Fibroblast of skin of back (primary cell): ENCODE measurements at regions not wholly inside any gene's neighbourhood (a gene's known extent, or its start where the extent isn't known, plus 50 kb on each side); places are given as distances from the start of the nearest gene placed in this dataset.

Experiments used
- DNase-seq: peaks from one replicate; pipeline ENCODE4 v3.0.0-alpha.2; 2013

- peak; percentile 26 for DNase-seq
These were observed 566.3 kb downstream of the LIG4 start for GRCh38 chr13:107649079-107649478.

GRCh38 chr13:107644136-107644535 lies 571.2 kb downstream of the LIG4 start:
- DNase-seq: no peak

- DNase-seq: no peak
These were observed 571.7 kb downstream of the LIG4 start for GRCh38 chr13:107643615-107644014.

- DNase-seq: no peak
These were observed 572.5 kb downstream of the LIG4 start for GRCh38 chr13:107642831-107643230.

GRCh38 chr13:107641574-107641973 lies 573.8 kb downstream of the LIG4 start:
- DNase-seq: no peak

- DNase-seq: no peak
These were observed 589.7 kb downstream of the LIG4 start for GRCh38 chr13:107625648-107626047.

GRCh38 chr13:107617527-107617926 lies 597.8 kb downstream of the LIG4 start:
- DNase-seq: no peak

GRCh38 chr13:107612376-107612775 lies 603.0 kb downstream of the LIG4 start:
- no peak for DNase-seq

GRCh38 chr13:107608736-107609135 lies 606.6 kb downstream of the LIG4 start:
- no peak for DNase-seq

- no peak for DNase-seq
These were observed 614.4 kb downstream of the LIG4 start for GRCh38 chr13:107600971-107601370.

- peak; percentile 25 for DNase-seq
These were observed 619.0 kb downstream of the LIG4 start for GRCh38 chr13:107596306-107596705.

GRCh38 chr13:107590556-107590955 lies 624.8 kb downstream of the LIG4 start:
- DNase-seq: no peak

GRCh38 chr13:107587681-107588080 lies 627.7 kb downstream of the LIG4 start:
- no peak for DNase-seq

- DNase-seq: peak; percentile 50
These were observed 629.1 kb downstream of the LIG4 start for GRCh38 chr13:107586216-107586615.

- no peak for DNase-seq
These were observed 629.7 kb downstream of the LIG4 start for GRCh38 chr13:107585469-107586180.

- DNase-seq: no peak
These were observed 633.2 kb downstream of the LIG4 start for GRCh38 chr13:107582171-107582570.

- no peak for DNase-seq
These were observed 634.5 kb downstream of the LIG4 start for GRCh38 chr13:107580741-107581412.

- DNase-seq: no peak
These were observed 638.9 kb downstream of the LIG4 start for GRCh38 chr13:107576430-107576829.

GRCh38 chr13:107574517-107575210 lies 640.7 kb downstream of the LIG4 start:
- DNase-seq: no peak

- DNase-seq: no peak
These were observed 642.2 kb downstream of the LIG4 start for GRCh38 chr13:107573184-107573583.

- no peak for DNase-seq
These were observed 643.2 kb downstream of the LIG4 start for GRCh38 chr13:107572156-107572555.

GRCh38 chr13:107568181-107568580 lies 647.2 kb downstream of the LIG4 start:
- no peak for DNase-seq

- no peak for DNase-seq
These were observed 652.0 kb downstream of the LIG4 start for GRCh38 chr13:107563099-107563925.
